Endothelial cell of umbilical vein (primary cell): ENCODE measurements at regions not wholly inside any gene's neighbourhood (a gene's known extent, or its start where the extent isn't known, plus 50 kb on each side); places are given as distances from the start of the nearest gene placed in this dataset.

ENCODE experiments used
- CTCF ChIP-seq, 2 donors: IDR thresholded peaks; 1 replicate in 1 of 2; 2 replicates in 1 of 2; pipeline ENCODE4 v1.5.1; 2011; ENCODE audit warnings: low read length in 2 of 2, mild to moderate bottlenecking in 2 of 2, moderate library complexity in 2 of 2, control low read depth in 1 of 2, inconsistent platforms in 1 of 2, low read depth in 1 of 2; ENCODE audit not compliant: insufficient read depth in 1 of 2; ENCODE audit errors: extremely low read depth in 1 of 2
- EZH2 ChIP-seq: IDR thresholded peaks from 2 replicates; pipeline ENCODE4 v1.6.1; 2012; ENCODE audit warnings: borderline replicate concordance, low read depth, mild to moderate bottlenecking, moderate library complexity, low read length, inconsistent platforms; ENCODE audit not compliant: severe bottlenecking
- GATA2 ChIP-seq: IDR thresholded peaks from 2 replicates; pipeline ENCODE4 v1.7.0; 2011; ENCODE audit warnings: low read depth, mild to moderate bottlenecking, moderate library complexity, mixed read lengths, low read length; ENCODE audit not compliant: insufficient read length, insufficient read depth
- MYC ChIP-seq: IDR thresholded peaks from one replicate; pipeline ENCODE4 v1.6.1; 2011; ENCODE audit warnings: mild to moderate bottlenecking, low read depth, low read length
- POLR2A ChIP-seq: IDR thresholded peaks from 2 replicates; pipeline ENCODE4 v1.6.1; 2012; ENCODE audit warnings: low read depth, mild to moderate bottlenecking, control low read depth, low read length
- POLR2AphosphoS5 ChIP-seq: IDR thresholded peaks from 2 replicates; pipeline ENCODE4 v1.6.1; 2012; ENCODE audit warnings: low read depth, mild to moderate bottlenecking, control low read depth, low read length, moderate library complexity; ENCODE audit not compliant: insufficient read depth
- TF ChIP-seq, protein P1 (sequence below): IDR thresholded peaks from 2 replicates; pipeline ENCODE4 v1.6.1; 2011; ENCODE audit not compliant: insufficient read depth, insufficient read length

- TF ChIP-seq GATA2: no peak
- TF ChIP-seq EZH2: no peak
- no peak for TF ChIP-seq CTCF (IDR thresholded peaks at IDR 0.05; ENCODE audit: extremely low read depth in 1 of 2, insufficient read depth in 1 of 2, low read depth in 1 of 2, low read length in 2 of 2)
- TF ChIP-seq POLR2A: no peak
- TF ChIP-seq POLR2AphosphoS5: no peak
- TF ChIP-seq, protein P1, sequence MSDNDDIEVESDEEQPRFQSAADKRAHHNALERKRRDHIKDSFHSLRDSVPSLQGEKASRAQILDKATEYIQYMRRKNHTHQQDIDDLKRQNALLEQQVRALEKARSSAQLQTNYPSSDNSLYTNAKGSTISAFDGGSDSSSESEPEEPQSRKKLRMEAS: no peak
- no peak for TF ChIP-seq MYC
Observed at GRCh38 chr6:1020133-1020532, 291.8 kb upstream of the FOXQ1 start.
